ENCODE measurements at regions not wholly inside any gene's neighbourhood (a gene's known extent, or its start where the extent isn't known, plus 50 kb on each side); places are given as distances from the start of the nearest gene placed in this dataset.

- ATAC-seq (no peak), DNase-seq (no peak)
- Histone ChIP-seq H3K4me3 (no peak overlapping the region), H3K27ac (no peak overlapping the region), H3K4me1 (no peaks in the 10 kb centered on the region), H3K9me3 (no peaks in the 10 kb centered on the region), H3K27me3 (no peaks in the 10 kb centered on the region), H3K36me3 (replicated peaks in 1 of 2; ENCODE audit: insufficient read depth in 1 of 2, low read depth in 2 of 2) (no peaks in the 10 kb centered on the region)
- TF ChIP-seq POLR2A (IDR thresholded peaks at IDR 0.05) (no peak), CTCF (IDR thresholded peaks at IDR 0.05) (no peak)
- intact Hi-C loops (cut with DNase I): no loop called here
These were observed 280.7 kb upstream of the GK2 start for GRCh38 chr4:79688691-79689090.

- DNase-seq (no peak), ATAC-seq (no peak)
- Histone ChIP-seq H3K27me3 (no peaks in the 10 kb centered on the region), H3K27ac (no peak overlapping the region), H3K9me3 (no peaks in the 10 kb centered on the region), H3K36me3 (replicated peaks in 1 of 2; ENCODE audit: insufficient read depth in 1 of 2, low read depth in 2 of 2) (no peaks in the 10 kb centered on the region), H3K4me3 (no peak overlapping the region), H3K4me1 (no peaks in the 10 kb centered on the region)
- TF ChIP-seq POLR2A (IDR thresholded peaks at IDR 0.05): no peak
- no peak for TF ChIP-seq CTCF (IDR thresholded peaks at IDR 0.05)
- 74 to 79% methylated on average over 2 of the region's 2 CpGs for WGBS, 2 donors
- intact Hi-C loops (cut with DNase I): no loop called here
These were observed 279.0 kb upstream of the GK2 start for GRCh38 chr4:79687006-79687405.

GRCh38 chr4:79685542-79685941 lies 277.5 kb upstream of the GK2 start:
- no peaks in the 10 kb centered on the region for H3K36me3 ChIP-seq (replicated peaks in 1 of 2; ENCODE audit: insufficient read depth in 1 of 2, low read depth in 2 of 2)
- no peaks in the 10 kb centered on the region for H3K27me3 ChIP-seq
- H3K4me3 ChIP-seq: no peak overlapping the region
- no peak for TF ChIP-seq CTCF (IDR thresholded peaks at IDR 0.05)
- intact Hi-C loops (cut with DNase I): no loop called here
- H3K9me3 ChIP-seq: no peaks in the 10 kb centered on the region
- no peaks in the 10 kb centered on the region for H3K4me1 ChIP-seq
- DNase-seq (no peak), ATAC-seq (no peak)
- no peak overlapping the region for H3K27ac ChIP-seq
- WGBS, 2 donors: 85 to 93% methylated on average over 2 of the region's 2 CpGs

GRCh38 chr4:79684516-79684915 lies 276.5 kb upstream of the GK2 start:
- no peak for TF ChIP-seq POLR2A (IDR thresholded peaks at IDR 0.05)
- no peak for TF ChIP-seq CTCF (IDR thresholded peaks at IDR 0.05)
- H3K4me3 ChIP-seq: no peak overlapping the region
- H3K9me3 ChIP-seq: no peaks in the 10 kb centered on the region
- no peak for ATAC-seq
- no peaks in the 10 kb centered on the region for H3K4me1 ChIP-seq
- no peak for DNase-seq
- H3K27me3 ChIP-seq: no peaks in the 10 kb centered on the region
- no peaks in the 10 kb centered on the region for H3K36me3 ChIP-seq (replicated peaks in 1 of 2; ENCODE audit: insufficient read depth in 1 of 2, low read depth in 2 of 2)
- WGBS, 2 donors: 67 to 78% methylated on average over 3 of the region's 3 CpGs
- no peak overlapping the region for H3K27ac ChIP-seq
- intact Hi-C loops (cut with DNase I): no loop called here

- Histone ChIP-seq H3K27ac (no peak overlapping the region), H3K36me3 (replicated peaks in 1 of 2; ENCODE audit: insufficient read depth in 1 of 2, low read depth in 2 of 2) (no peaks in the 10 kb centered on the region), H3K9me3 (no peaks in the 10 kb centered on the region), H3K4me1 (no peaks in the 10 kb centered on the region), H3K4me3 (no peak overlapping the region), H3K27me3 (no peaks in the 10 kb centered on the region)
- TF ChIP-seq CTCF (IDR thresholded peaks at IDR 0.05) (no peak), POLR2A (IDR thresholded peaks at IDR 0.05) (no peak)
- DNase-seq (peak in 2 of 4 donors; percentile 10 to 14), ATAC-seq (no peak)
- intact Hi-C loops (cut with DNase I): no loop called here
- WGBS, 2 donors: 57 to 76% methylated on average over 6 of the region's 6 CpGs
These were observed 274.9 kb upstream of the GK2 start for GRCh38 chr4:79682801-79683530.
